ENCODE measurements at regions not wholly inside any gene's neighbourhood (a gene's known extent, or its start where the extent isn't known, plus 50 kb on each side); places are given as distances from the start of the nearest gene placed in this dataset.

DNA sequence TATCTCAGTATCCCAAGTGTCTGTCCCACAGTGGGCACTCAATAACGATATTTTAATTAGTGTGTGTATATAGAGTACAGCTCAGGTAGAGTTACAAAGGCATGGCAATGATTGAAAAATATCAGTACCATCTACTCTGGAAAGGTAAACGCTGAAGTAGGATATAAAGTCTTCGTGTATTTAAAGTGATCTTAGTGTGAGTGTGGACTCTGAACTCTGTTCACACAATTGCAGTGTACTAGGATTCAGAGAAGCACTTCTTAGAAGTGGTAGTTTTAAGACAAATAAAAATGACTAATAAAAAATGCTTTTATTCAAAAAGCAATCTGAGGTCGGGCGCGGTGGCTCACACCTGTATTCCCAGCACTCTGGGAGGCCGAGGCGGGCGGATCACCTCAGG, 62.9 kb upstream of the RAP2B start:
- H3K4me2 ChIP-seq (ENCODE audit: control insufficient read depth, insufficient read depth): no peak overlapping the region
- ChIA-PET RAD21 (ENCODE audit: unreplicated experiment) (no interaction called here), POLR2A (interaction anchor here (0.5 kb wide), 1 partner anchor 156 kb away, joined by 4 read pairs; no protein-coding TSS in a partner anchor), CTCF (no interaction called here), SMC1A (ENCODE audit: uncharacterized antibody, unreplicated experiment) (no interaction called here)
- BruUV-seq (replicated peaks): no TSS peak
- FAIRE-seq: no peak
- ATAC-seq: no peak
- H3K4me1 ChIP-seq (ENCODE audit: control insufficient read depth, insufficient read depth, low read length): no peaks in the 10 kb centered on the region
- 65% methylated on average over 9 of the region's 9 CpGs for whole genome bisulfite sequencing (ENCODE audit: insufficient coverage, insufficient replicate concordance, low lambda C conversion rate, missing lambda C conversion rate)
- H3K36me3 ChIP-seq (ENCODE audit: control insufficient read depth in 2 of 2, insufficient read depth in 2 of 2, low read length in 1 of 2): no peaks in the 10 kb centered on the region
- no peaks in the 10 kb centered on the region for H3K27me3 ChIP-seq (replicated peaks in 1 of 2; ENCODE audit: control insufficient read depth in 2 of 2, insufficient read depth in 2 of 2, low read length in 1 of 2)
- in situ Hi-C loops (cut with MboI): no loop called here
- no peak overlapping the region for H3K9ac ChIP-seq (ENCODE audit: control insufficient read depth, insufficient read depth, low read length)
- no peaks in the 10 kb centered on the region for H3K79me2 ChIP-seq (ENCODE audit: control insufficient read depth, insufficient read depth, low read length)
- no peak overlapping the region for H3K4me3 ChIP-seq
- H2AFZ ChIP-seq (ENCODE audit: control insufficient read depth, low read depth, low read length): no peak overlapping the region
- no peak for DNase-seq (ENCODE audit: low read depth, low spot score)
- intact Hi-C loops (cut with micrococcal nuclease; ENCODE audit: unreplicated experiment): no loop called here
- H3K9me3 ChIP-seq (replicated peaks; ENCODE audit: control insufficient read depth, insufficient read depth, low read length): no peaks in the 10 kb centered on the region
- H3K27ac ChIP-seq (ENCODE audit: control insufficient read depth, insufficient read depth): no peak overlapping the region
- no peaks in the 10 kb centered on the region for H4K20me1 ChIP-seq (ENCODE audit: control insufficient read depth, insufficient read depth)
- no peak for TF ChIP-seq GATAD2B (conservative IDR thresholded peaks at IDR 0.05; ENCODE audit: low read depth)
- no peak for TF ChIP-seq ZNF274 (IDR thresholded peaks at IDR 0.05; ENCODE audit: insufficient read depth, insufficient read length)
- TF ChIP-seq, protein P1, sequence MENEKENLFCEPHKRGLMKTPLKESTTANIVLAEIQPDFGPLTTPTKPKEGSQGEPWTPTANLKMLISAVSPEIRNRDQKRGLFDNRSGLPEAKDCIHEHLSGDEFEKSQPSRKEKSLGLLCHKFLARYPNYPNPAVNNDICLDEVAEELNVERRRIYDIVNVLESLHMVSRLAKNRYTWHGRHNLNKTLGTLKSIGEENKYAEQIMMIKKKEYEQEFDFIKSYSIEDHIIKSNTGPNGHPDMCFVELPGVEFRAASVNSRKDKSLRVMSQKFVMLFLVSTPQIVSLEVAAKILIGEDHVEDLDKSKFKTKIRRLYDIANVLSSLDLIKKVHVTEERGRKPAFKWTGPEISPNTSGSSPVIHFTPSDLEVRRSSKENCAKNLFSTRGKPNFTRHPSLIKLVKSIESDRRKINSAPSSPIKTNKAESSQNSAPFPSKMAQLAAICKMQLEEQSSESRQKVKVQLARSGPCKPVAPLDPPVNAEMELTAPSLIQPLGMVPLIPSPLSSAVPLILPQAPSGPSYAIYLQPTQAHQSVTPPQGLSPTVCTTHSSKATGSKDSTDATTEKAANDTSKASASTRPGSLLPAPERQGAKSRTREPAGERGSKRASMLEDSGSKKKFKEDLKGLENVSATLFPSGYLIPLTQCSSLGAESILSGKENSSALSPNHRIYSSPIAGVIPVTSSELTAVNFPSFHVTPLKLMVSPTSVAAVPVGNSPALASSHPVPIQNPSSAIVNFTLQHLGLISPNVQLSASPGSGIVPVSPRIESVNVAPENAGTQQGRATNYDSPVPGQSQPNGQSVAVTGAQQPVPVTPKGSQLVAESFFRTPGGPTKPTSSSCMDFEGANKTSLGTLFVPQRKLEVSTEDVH (IDR thresholded peaks at IDR 0.05; ENCODE audit: low read depth, partially characterized antibody): no peak
- no peak for TF ChIP-seq BCL11A (IDR thresholded peaks at IDR 0.05; ENCODE audit: low read depth, low read length)
- TF ChIP-seq, protein P2, sequence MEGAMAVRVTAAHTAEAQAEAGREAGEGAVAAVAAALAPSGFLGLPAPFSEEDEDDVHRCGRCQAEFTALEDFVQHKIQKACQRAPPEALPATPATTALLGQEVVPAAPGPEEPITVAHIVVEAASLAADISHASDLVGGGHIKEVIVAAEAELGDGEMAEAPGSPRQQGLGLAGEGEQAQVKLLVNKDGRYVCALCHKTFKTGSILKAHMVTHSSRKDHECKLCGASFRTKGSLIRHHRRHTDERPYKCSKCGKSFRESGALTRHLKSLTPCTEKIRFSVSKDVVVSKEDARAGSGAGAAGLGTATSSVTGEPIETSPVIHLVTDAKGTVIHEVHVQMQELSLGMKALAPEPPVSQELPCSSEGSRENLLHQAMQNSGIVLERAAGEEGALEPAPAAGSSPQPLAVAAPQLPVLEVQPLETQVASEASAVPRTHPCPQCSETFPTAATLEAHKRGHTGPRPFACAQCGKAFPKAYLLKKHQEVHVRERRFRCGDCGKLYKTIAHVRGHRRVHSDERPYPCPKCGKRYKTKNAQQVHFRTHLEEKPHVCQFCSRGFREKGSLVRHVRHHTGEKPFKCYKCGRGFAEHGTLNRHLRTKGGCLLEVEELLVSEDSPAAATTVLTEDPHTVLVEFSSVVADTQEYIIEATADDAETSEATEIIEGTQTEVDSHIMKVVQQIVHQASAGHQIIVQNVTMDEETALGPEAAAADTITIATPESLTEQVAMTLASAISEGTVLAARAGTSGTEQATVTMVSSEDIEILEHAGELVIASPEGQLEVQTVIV (IDR thresholded peaks at IDR 0.05; ENCODE audit: borderline replicate concordance, partially characterized antibody): no peak
- TF ChIP-seq, protein P3, sequence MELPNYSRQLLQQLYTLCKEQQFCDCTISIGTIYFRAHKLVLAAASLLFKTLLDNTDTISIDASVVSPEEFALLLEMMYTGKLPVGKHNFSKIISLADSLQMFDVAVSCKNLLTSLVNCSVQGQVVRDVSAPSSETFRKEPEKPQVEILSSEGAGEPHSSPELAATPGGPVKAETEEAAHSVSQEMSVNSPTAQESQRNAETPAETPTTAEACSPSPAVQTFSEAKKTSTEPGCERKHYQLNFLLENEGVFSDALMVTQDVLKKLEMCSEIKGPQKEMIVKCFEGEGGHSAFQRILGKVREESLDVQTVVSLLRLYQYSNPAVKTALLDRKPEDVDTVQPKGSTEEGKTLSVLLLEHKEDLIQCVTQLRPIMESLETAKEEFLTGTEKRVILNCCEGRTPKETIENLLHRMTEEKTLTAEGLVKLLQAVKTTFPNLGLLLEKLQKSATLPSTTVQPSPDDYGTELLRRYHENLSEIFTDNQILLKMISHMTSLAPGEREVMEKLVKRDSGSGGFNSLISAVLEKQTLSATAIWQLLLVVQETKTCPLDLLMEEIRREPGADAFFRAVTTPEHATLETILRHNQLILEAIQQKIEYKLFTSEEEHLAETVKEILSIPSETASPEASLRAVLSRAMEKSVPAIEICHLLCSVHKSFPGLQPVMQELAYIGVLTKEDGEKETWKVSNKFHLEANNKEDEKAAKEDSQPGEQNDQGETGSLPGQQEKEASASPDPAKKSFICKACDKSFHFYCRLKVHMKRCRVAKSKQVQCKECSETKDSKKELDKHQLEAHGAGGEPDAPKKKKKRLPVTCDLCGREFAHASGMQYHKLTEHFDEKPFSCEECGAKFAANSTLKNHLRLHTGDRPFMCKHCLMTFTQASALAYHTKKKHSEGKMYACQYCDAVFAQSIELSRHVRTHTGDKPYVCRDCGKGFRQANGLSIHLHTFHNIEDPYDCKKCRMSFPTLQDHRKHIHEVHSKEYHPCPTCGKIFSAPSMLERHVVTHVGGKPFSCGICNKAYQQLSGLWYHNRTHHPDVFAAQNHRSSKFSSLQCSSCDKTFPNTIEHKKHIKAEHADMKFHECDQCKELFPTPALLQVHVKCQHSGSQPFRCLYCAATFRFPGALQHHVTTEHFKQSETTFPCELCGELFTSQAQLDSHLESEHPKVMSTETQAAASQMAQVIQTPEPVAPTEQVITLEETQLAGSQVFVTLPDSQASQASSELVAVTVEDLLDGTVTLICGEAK (IDR thresholded peaks at IDR 0.05; ENCODE audit: borderline replicate concordance): no peak
- TF ChIP-seq IKZF2 (IDR thresholded peaks at IDR 0.05): no peak
- TF ChIP-seq IKZF1 (conservative IDR thresholded peaks at IDR 0.05): no peak
- no peak for TF ChIP-seq STAT3 (IDR thresholded peaks at IDR 0.05; ENCODE audit: low read depth, low read length)
- TF ChIP-seq SMARCA5 (IDR thresholded peaks at IDR 0.05): no peak
- no peak for TF ChIP-seq RCOR1 (conservative IDR thresholded peaks at IDR 0.05; ENCODE audit: low read depth, low read length)
- TF ChIP-seq, protein P4, sequence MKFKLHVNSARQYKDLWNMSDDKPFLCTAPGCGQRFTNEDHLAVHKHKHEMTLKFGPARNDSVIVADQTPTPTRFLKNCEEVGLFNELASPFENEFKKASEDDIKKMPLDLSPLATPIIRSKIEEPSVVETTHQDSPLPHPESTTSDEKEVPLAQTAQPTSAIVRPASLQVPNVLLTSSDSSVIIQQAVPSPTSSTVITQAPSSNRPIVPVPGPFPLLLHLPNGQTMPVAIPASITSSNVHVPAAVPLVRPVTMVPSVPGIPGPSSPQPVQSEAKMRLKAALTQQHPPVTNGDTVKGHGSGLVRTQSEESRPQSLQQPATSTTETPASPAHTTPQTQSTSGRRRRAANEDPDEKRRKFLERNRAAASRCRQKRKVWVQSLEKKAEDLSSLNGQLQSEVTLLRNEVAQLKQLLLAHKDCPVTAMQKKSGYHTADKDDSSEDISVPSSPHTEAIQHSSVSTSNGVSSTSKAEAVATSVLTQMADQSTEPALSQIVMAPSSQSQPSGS (IDR thresholded peaks at IDR 0.05; ENCODE audit: low read length): no peak
- no peak for TF ChIP-seq NFYB (IDR thresholded peaks at IDR 0.05; ENCODE audit: insufficient read depth, low read depth, low read length)
- TF ChIP-seq, protein P5, sequence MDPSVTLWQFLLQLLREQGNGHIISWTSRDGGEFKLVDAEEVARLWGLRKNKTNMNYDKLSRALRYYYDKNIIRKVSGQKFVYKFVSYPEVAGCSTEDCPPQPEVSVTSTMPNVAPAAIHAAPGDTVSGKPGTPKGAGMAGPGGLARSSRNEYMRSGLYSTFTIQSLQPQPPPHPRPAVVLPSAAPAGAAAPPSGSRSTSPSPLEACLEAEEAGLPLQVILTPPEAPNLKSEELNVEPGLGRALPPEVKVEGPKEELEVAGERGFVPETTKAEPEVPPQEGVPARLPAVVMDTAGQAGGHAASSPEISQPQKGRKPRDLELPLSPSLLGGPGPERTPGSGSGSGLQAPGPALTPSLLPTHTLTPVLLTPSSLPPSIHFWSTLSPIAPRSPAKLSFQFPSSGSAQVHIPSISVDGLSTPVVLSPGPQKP (IDR thresholded peaks at IDR 0.05; ENCODE audit: low read depth, low read length): no peak

Measured in GM12878 (cell line).